RPMI8226 (cell line): ENCODE measurements at regions not wholly inside any gene's neighbourhood (a gene's known extent, or its start where the extent isn't known, plus 50 kb on each side); places are given as distances from the start of the nearest gene placed in this dataset.
"Not testable (repeated sequence)": the region's sequence is repeated elsewhere in the genome, so short reads cannot be mapped to it uniquely, and the experiment has no call there.

Source experiments
- DNase-seq: peaks from one replicate; pipeline ENCODE4 v3.0.0-alpha.2; 2015

DNA sequence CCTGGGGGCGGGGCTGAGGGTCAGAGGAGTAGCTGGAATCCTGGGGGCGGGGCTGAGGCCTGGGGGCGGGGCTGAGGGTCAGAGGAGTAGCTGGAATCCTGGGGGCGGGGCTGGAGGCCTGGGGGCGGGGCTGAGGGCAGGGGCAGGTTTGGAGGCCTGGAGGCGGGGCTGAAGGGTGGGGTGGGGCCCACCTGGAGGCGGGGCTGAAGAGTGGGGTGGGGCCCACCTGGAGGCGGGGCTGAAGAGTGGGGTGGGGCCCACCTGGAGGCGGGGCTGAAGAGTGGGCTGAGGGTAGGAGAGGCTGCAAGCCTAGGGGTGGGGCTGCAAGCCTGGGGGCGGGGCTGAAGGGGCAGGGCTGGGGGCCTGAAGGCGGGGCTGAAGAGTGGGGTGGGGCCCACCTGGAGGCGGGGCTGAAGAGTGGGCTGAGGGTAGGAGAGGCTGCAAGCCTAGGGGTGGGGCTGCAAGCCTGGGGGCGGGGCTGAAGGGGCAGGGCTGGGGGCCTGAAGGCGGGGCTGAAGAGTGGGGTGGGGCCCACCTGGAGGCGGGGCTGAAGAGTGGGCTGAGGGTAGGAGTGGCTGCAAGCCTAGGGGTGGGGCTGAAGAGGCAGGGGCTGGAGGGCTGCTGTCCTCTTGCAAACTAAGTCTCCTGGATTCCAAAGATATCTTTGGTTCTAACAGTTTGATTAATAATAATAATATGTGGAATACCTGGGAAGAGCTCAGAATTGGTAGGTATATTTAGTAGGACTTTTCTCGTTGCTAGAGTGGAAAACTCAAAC is 1329.7 kb downstream of the BRD1 start:
- DNase-seq: not testable (repeated sequence)

DNA sequence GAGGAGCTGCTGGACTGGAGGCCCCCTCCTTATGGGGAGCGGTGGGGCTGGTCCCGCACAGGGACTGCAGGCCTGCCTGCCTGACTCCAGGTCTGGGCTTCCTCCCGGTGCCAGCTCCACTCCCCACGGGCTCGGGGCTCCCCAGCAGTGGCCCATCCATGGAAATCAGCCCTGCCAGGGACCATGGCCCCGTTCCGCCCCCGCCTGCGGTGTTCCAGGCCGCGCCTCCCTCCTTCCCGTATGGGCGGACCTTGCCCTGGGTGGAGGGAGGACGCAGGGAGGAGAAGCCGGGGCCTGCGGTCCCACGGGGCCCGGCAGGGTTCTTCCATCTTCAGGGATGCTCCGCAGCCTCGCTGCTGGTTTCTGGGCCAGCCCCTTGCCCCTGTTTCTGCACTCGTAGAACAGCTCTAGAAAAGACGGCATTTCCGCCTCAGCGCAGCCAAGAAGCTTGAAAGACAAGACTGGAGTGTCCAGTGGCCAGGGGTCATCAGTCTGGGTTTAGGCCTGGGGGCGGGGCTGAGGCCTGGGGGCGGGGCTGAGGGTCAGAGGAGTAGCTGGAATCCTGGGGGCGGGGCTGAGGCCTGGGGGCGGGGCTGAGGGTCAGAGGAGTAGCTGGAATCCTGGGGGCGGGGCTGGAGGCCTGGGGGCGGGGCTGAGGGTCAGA is 1330.6 kb downstream of the BRD1 start:
- DNase-seq: no peak

DNA sequence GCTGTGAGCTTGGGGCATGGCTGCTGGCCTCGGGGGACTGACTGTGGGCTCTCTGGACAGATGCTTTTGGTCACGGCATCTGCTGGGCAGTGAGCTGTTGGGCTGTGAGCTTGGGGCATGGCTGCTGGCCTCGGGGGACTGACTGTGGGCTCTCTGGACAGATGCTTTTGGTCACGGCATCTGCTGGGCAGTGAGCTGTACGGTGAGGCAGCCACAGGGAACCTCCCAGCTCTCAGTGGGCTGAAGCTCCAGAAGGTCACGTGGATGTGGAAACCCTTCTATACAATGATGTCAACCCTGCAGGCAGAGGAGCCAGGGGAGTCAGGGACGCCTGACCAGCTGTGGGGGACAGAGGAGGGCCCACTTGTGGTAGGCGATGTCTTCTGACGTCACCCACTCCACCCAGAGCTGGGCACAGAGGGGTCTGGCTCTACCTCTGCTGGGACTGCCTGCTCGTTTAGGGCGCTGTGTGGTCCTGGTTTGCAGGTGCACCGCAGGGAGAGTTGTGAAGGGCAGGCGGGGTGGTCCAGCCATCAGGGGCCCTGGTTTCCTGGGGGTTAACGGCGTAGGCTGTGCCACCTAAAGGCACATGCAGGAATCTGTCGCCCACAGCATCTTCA is 1331.3 kb downstream of the BRD1 start:
- no peak for DNase-seq

DNA sequence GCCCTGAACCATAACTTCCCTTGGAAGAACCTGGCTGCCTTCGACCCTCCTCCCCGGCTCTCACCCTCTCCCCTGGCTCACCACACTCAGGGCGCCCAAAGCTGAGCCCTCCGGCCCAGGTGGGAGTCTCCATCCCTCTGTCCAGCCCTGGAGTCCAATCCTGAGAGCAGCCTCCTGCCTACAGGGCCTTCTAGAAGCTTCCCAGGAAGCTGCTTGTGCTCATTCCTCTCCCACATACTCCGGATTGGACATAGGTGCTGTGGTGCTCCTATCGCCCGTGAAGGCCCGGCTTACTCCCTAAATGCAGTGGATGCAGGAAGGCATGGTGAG is 1332.0 kb downstream of the BRD1 start:
- DNase-seq: no peak

DNA sequence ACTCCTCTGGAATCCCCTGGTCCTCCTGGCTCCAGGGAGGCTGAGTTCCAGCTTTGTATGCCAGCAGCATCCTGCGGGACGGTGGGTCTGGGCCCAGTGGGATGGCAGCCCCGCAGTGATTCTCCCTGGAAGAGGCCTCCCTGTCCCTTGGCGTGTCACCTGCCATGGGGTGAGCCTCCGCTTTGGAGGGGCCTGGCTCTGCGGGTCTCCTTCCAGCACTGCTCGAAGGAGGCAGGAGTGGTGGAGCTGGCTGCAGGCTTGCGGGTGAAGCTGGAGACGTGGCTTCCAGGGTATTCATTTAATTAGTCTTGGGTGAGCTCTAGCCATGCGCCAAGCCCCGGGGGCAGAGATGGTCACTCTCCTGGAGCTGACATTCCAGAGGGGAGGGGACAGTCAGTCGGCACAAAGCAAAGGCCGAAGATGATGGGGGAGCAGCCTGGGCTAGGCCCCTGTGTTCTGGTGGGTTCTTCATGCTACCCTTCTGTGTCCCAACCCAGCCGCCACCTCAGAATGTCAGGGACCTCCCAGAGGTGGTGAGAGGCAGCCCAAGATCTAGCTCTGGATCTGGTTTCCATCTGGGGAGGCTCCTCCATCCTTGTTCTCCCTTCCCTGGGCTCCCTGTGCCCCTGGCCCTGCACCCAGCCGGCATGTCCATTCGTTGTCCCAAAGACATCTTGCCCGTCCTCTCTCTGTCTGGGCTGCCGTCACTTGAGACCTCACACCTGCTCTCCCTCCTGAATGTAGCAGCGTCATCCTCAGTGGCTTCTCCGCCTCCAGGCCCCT is 1332.5 kb downstream of the BRD1 start:
- DNase-seq: no peak

DNA sequence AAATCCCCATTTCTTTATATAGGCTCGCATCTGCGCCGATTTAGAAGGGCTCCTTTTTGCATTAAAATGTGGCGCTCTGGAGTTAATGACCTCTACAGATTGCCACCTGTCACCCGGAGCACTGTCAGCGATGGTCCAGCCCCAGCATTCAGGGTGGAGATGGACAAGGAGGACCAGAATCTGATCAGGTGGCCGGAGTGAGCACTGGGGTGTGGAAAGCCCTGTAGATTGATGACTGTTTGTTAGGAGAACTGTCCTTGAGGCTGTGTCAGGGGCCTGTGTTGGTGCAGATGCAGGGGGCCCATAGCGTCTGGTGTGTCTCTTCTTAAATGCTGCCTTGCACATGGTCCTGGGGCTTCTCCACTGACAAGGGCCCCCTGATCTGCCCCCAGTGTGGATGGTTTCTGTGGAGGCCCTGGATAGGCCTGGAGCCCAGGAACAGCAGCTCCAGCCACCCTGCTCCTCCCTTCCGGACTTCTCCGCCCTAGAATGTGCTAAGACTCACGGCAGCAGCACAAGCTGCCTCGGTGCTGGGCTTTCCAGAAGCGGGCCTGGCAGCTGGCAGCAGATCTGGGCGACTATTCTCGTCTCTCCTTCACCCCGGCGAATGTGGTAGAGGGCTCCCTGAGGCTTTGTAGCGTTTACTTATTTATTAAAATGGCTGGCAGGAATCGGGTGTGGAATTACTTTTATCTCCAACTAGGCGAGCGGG is 1333.3 kb downstream of the BRD1 start:
- DNase-seq: no peak

DNA sequence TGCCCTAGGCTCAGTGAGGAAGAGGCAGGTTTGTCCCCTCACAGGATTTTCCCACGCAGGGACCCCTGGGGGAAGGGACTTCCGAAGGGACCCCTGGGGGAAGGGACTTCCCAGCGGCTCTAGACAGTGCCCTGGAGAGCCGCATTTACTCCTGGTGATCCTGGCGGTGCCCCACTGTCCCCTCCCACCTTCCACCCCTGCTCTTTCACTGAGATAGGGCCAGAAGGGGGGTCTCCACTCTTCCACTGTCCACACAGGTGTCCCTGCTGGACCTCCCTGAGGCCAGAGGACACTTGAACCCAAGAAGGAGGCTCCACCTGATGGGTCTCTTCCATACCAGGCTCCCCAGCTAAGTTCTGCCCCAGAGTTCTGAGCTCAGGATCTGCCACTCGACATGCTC is 1333.9 kb downstream of the BRD1 start:
- DNase-seq: no peak

DNA sequence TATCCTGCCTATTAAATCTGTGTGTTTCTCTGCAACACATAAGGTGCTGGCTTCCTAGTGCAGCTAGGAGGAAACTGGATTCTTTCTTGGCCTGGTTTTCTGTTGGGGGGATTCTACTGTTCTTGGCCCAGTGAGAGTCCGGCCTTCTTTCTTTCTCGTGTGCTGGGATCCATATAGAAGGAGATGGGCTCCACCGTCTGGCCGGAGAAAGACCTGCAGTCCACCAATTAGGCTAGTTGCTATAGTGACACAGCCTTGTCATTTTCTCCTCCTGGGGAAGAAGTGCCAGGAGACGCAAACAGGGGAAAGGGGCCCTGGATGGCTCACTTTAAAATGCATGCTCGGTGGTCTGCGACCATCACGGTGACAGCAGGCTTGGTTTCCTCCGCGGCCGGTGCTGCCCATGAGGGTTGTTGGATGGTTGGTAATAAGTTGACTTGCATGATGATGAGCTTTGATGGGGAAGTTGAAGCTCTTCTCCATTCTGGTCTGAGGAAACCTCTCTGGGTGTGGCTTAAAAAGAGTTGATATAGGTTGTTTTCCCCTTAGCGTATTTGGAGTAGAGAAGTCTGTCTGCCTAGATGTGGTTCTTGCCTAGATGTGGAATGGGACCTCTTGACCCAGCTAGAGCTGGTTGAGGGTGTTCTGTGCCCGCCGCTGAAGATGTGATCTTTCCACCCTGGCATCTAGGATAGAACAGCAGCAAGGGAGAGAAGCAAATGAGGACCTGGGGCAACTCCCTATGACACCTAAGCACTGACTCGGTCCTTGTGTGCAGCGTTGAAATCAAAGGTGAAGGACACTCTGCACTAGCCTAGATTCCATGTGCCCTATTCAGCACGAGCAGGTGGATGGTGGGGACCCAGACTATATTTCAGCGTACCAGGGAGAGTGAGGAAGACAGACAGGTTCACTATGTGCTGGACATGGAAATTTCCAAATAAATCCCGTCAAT is 1335.0 kb downstream of the BRD1 start:
- DNase-seq: peak; percentile 80

DNA sequence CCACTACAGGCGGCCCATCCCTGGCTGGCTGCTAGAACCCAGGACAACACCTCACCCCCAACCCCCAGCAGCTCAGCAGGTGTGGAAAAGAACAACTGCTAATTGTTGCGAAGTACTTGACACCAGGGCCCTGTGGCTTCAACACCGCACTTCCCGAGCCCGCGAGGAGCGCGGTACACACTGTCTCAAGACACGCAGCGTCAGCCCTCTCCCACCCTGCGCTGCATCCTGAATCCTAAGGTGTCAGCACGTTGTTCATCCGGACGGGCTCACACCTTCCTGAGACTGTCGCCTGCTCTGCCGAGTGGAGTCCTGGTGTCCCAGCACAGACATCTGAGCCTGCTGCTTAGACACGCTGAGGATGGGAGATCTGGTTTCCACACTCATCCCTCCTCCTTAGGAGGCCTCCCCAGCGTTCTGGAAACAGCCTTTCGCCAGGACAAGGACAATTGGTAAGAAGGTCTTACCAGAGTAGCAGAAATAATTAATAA is 1336.2 kb downstream of the BRD1 start:
- DNase-seq: no peak

DNA sequence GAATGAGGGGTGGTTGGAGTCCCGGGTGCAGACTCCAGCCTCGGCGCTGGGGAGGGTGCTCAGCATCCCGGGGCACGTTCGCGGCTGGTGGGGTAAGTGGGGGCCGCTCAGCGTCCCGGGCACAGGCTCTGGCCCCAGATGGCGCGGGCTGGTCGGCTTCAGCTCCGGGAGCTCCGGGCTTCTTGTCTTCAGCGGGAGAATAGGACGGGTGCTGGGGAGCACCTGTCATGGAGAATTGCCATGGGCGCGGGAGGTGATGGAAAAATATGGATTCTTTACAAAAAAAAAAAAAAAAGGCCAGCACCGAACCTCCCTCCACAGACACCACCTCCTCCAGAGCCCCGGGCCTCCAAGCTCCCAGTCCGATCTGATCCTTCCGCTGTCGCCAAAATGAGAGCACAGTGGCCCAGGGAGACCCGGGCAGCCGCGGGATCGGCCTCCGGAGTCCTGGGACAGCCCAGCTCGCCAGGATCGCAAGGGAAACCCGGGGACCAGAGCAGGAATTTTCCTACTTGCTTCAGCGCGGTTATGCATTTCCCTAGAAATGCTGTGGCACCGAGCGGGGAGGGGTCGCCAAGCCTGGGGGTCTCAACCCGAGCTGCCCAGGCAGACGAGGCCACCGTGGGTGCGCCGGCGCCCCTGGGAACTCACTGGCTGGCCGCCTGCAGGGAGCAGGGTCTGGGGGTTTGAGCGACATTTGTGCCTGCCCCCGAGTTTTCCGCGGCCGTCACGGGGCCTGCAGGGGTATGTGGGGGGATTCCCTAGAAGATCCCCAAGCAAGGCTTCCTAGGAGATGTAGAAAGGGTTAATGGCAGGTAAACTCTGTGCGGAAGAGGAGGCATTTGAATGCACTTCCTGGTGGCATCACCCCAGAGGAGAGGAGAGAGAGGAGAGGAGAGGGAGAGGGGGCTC is 1336.9 kb downstream of the BRD1 start:
- DNase-seq: no peak

DNA sequence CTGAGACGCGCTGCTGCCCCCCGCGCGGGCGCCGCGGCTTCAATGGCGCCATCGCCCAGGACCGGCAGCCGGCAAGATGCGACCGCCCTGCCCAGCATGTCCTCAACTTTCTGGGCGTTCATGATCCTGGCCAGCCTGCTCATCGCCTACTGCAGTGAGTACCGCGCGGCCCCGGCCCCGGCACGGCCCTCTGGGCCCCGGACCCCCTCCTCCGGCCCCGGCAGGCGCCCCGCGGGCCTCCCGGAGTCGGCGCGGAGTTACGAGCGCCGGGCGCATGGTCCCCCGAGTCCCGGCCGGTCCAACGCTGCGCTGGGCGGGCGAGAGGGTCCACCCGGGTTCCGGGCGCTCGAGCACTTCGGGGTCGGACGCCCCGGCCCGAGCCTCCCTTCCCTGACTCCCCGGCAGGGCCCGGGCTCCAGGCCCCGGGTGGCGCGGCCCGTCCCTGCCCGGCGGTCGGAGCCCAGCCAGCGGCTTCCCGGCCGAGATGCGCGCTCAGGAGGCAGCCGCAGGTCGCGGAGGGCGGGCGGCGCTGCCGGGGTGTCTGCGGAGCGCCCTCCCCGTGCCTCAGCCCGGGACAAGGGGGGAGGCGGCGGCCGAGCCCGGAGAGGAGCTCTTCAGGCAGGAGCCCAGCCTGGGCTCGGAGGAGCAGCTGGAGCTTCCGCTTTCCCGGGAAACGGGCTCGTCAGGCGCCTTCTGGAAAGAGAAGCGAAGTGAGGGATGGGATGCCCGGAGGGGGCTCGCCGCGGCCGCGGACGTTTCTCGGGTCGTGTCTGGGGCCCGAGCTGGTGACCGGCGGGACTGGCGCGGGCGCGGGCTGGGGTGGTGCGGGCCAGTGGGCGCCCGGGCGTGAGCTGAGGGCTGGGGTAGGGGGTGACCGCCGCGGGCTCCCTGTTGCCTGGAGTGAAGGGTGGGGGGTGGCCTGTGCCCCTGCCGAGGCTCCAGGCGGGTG is 1337.8 kb downstream of the BRD1 start:
- peak; percentile 41 for DNase-seq

DNA sequence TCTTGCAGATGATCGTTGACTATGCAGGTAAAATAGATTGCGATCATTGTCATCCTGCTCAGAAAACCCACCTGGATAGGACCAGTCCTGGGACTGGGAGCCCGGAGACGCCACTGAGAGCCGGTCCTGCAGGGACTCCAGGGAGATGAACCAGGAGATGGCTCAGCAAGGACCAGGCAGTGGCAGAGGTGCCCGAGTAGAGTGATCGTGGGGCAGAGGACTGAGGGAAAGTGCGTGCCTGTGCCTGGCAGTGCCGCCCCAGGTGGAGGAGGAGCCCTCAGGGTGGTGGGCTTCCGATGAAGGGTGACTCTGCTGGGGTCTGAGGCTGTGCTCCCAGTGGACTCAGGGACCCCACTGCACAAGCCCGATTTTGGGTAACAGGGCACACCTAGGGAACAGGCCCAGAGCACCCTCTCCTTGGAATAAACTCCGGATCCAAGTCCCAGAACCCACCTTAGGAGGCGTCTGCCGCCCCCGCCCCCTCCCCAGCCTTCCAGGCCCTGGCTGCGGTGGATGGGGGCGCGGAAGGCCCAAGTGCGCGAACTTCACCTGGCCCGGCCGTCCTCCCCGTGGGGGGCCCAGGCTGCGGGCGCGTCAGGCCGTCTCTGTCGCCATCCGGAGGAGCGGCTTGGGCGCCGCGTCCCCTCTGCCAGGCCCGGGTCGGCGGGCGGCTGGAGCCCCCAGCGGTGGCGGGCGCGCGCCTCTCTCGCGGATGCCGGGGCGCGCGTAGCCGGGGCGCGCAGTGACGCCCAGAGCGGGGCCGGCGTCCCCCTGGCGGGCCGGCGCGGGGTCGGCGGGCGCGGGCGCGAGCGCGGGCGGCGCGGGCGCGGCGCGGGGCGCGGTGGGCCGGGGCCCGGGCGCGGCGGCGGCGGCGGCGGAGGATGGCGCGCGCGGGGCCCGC is 1338.8 kb downstream of the BRD1 start:
- DNase-seq: no peak

DNA sequence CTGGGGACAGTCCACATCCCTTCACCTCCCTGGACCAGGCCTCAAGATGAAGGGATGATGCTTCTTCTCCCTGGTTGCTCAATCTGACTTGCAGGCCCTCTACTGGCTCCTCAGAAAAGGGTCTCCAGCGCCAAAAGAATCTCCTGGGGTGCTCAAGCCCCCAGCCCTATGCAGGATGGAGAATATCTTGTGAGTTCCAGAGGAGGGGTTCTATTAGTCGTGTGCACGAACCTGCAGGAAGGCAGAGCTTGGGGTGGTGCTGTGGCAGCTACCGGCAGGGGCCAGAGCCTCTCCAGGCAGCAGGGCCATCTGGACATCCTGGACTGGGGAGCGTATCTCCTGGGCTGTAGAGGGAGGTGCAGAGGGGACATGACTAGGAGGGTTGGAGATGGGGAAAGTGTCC is 1339.5 kb downstream of the BRD1 start:
- no peak for DNase-seq

DNA sequence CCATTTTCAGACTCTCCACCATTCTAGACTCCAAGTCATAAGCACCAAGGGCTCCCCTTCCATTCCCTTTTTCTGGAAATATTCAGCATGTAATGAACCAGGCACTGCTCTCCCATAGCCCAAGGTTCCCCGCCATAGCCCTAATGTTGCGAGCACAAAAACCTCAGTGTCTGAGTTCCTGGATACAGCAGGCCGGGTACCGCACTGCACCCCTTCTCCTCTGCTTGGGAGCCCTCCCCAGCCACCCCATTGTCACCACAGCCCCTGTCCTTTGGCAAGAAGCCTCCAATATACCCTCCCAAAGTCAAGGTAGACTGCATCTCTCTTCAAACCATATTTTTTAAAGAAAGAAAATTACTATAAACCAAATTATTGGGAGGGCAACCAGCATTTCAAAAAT is 1341.1 kb downstream of the BRD1 start:
- DNase-seq: no peak

DNA sequence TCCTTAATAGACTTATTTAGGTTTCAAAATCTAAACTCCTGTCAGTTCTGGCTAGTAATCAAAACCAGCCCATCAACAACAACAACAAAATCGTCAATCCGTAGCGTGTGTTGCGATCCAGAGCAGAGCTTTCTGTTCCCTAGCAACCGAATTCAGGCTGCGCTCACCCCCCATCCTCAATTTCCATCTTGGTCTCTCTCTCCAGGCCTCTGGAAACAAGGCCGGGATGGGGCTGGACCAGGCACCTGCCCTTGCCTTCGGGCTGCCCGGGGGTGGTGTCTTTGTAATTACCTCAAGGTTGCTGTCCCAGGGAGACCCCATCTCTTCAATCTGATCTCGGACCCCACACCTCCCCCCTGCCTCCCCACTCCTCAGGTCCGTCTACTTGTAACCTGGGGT is 1341.5 kb downstream of the BRD1 start:
- no peak for DNase-seq

DNA sequence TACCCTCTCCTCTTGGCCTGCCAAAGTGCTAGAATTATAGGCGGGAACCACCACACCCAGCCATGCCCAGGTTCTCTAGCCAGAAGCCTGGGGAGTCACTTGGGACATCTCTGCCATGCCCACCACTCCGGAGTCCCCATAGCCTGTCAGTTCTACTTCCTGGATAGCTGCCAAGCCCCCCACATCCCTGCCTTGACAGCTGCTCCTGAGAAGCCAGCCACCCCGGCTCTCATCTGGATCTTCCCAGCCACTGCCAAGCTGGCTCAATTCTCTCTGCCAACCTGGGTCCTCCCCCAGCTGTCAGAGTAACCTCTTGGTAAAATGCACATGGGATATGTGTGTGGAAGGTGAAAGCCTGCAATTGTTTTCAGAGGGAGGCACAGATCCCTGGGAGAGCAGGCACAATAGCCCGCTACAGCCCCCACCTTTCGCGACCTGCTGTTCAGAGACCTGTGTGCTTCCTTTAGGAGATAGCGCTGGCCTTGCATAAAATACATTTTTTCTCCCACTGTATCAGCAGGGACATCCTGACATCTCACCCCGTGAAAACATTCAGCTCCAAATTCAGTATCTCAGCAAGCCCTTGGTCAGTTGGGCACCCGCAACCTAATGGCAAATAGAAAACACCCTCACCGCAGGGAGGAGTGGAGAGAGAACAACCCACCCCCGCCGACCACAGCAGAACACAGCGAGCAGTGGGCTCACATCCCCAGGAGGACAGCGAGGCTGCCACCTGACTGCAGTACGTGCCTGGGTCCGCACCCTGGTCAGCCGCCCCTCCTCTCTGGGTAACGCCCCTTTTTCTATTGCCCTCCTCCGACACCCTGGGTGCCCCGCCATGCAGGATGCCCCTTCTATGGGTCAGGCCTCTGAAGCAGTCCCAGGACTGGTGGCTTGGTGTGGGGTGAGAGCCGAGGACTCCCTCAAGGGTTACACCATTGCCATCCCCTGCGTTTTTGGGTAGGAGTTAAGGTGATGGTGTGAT is 1342.2 kb downstream of the BRD1 start:
- DNase-seq: no peak
